GM20000 (cell line): ENCODE measurements at regions not wholly inside any gene's neighbourhood (a gene's known extent, or its start where the extent isn't known, plus 50 kb on each side); places are given as distances from the start of the nearest gene placed in this dataset.
A peak's percentile ranks its signal among the peaks of the same experiment; 100 is the strongest.

Source experiments
- DNase-seq: peaks from one replicate; pipeline ENCODE4 v3.0.0; 2012; ENCODE audit warnings: low spot score
- CTCF ChIP-seq: IDR thresholded peaks from 2 replicates; pipeline ENCODE4 v1.5.1; 2012; ENCODE audit warnings: mild to moderate bottlenecking, control low read depth; ENCODE audit errors: extremely low read depth, missing control alignments

- no peak for TF ChIP-seq CTCF
These were observed 112.5 kb upstream of the SELENOP start for GRCh38 chr5:42924226-42924625.

DNA sequence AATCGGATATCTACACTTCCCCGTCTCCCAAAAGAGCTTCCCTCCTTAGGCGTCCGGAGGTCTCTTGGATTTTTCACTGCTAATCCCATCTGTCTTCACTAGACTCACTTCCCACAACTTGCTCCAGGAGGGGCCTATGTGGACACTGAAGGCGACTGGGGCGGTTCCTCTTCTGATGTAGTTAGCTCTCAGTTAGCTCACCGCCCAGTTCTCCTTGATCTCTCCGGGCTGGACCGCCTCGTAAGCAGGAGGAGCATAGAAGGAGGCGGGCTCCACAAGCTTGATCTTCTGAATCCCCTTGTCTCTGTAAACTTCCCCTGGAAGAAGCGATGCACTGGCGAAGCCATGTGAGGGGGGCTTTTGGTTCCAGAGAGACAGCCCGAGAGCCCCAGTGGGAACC, 112.0 kb upstream of the SELENOP start:
- DNase-seq = no peak
- no peak for TF ChIP-seq CTCF

More at GRCh38 chr5:42924226-42924625, 112.5 kb upstream of the SELENOP start:
- DNase-seq = no peak

DNA sequence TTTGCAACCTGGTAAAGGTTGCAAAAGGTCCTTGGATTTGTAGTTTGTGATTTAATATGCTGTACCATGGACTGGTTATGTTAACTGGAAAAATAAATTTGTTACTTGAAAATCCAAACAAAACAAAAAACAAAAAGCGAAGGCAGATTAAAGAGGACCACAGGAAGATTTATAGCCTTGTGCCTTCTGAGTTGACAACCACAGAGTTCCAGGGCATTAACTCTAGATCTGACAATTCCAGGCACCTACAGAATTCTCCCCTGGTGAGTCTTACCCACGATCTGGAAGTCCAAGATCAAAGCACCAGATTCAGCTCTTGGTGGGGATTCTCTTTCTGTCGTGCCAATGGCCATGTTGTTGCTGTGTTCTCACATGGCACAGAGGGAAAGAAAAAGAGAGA, 107.9 kb upstream of the SELENOP start:
- DNase-seq = no peak
- no peak for TF ChIP-seq CTCF

DNA sequence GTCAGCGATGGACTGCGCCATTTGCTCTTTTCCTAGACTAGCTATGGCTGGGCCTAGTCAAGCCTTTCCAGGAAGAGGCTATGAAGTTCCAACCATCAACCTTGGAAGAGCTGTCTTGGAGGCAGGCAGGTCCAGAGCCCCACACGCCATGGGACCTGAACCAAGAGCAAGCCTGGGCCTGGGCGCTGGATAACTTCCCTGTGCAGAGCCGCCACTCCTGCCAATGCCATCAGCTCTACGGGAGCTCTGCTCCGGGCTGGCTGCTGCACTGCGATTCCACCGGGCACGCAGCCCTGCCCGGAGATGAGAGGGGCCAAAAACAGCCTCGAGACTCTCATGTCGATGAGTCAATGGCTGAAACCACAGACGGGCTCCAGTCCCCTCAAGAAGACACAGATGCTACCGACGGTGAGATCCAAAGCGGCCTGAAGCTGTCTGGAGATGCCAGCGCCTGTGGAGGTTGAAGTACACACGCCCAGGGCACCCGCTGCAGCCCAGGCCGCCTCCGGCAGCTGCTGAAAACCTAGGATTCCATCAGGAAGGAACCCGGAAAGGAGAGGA, 103.7 kb upstream of the SELENOP start:
- TF ChIP-seq CTCF = no peak
- no peak for DNase-seq

DNA sequence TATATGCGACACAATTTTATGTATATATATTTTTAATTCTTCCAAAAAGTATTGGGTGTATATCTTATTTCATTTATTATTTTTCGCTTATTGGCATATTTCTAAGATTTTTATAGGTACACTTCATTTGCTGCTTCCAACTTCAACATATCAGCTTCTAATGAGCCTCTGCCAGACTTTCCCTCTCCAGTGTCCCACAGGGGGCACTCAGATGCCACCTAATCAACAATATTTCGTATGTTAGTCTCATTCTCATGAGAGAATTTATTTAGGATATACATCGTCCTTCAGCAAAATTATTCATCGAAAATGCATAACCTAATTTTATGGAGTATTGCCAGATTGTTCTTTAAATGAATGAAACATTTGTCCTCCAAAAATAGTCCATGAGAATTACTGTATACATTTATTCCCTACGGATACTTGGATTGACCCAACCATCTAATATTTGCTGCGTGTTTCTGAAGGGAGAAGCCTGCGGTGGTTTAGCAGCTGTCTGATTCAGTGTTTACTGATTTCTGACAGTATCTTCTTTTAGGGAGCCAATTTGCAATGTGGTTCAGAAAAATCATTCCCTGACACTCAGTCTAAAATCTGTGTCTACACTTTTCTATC, 100.6 kb upstream of the SELENOP start:
- no peak for DNase-seq
- TF ChIP-seq CTCF = no peak

GRCh38 chr5:42908509-42909488, 97.1 kb upstream of the SELENOP start:
- peak; percentile 88 for TF ChIP-seq CTCF
- peak; percentile 87 for DNase-seq

DNA sequence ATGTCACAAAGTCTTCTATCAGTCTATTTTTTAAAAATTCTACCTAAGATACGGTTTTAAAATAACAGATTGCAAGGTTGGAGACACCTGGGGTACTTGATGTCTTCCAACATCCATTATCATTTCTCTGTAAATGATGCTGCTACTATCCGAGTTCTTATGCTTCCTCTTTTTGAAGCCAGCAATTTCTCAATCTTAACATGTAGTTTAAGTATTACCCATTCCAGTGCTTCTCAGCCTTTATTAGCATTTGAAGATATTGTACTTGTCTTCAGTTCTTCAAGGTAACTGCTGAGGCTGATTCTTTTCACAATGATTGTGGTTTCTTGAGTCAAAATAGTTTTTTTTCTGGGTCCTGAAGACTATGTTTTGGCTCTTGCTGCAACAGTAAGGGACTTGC, 96.4 kb upstream of the SELENOP start:
- no peak for TF ChIP-seq CTCF
- no peak for DNase-seq
